Sigmoid colon (tissue), 6 donors: ENCODE measurements at regions not wholly inside any gene's neighbourhood (a gene's known extent, or its start where the extent isn't known, plus 50 kb on each side); places are given as distances from the start of the nearest gene placed in this dataset.

Experiments
- DNase-seq: peaks from one replicate; pipeline ENCODE4 v3.0.0-alpha.2; 2019
- H3K27ac ChIP-seq, 4 donors: fragments of 200-600 bp; sonication (generic); one replicate each; pipeline ENCODE4 v1.5.1; 2016 to 2019; ENCODE audit warnings: mild to moderate bottlenecking in 1 of 4
- H3K27me3 ChIP-seq, 3 donors: fragments of 200-600 bp; sonication (generic); one replicate each; pipeline ENCODE4 v1.5.1; 2019; ENCODE audit warnings: mild to moderate bottlenecking in 1 of 3
- H3K36me3 ChIP-seq, 4 donors: fragments of 200-600 bp; sonication (generic); one replicate each; pipeline ENCODE4 v1.5.1; 2016 to 2019
- H3K4me1 ChIP-seq, 4 donors: fragments of 200-600 bp; sonication (generic); one replicate each; pipeline ENCODE4 v1.5.1; 2017 to 2019
- H3K4me3 ChIP-seq, 4 donors: fragments of 200-600 bp; sonication (generic); one replicate each; pipeline ENCODE4 v1.5.1; 2017 to 2019; ENCODE audit warnings: mild to moderate bottlenecking in 2 of 4, moderate library complexity in 1 of 4
- H3K9me3 ChIP-seq, 4 donors: fragments of 200-600 bp in 3 of 4; sonication (generic) in 3 of 4; one replicate each; pipeline versions ENCODE4 v1.5.1 to v1.6.1; 2013 to 2019
- CTCF ChIP-seq, 4 experiments: fragments of 450-650 bp in 3 of 4; fragments of 200-600 bp in 1 of 4; IDR thresholded peaks; one replicate each; pipeline ENCODE4 v1.5.1; 2016 to 2019; ENCODE audit warnings: antibody characterized with exemption in 4 of 4, mild to moderate bottlenecking in 3 of 4, moderate library complexity in 2 of 4
- EP300 ChIP-seq, 4 donors: sonication (generic); formaldehyde crosslinking; IDR thresholded peaks; one replicate each; pipeline ENCODE4 v1.6.1; 2017; ENCODE audit warnings: antibody characterized with exemption in 4 of 4
- POLR2A ChIP-seq, 2 donors: fragments of 450-650 bp; IDR thresholded peaks; one replicate each; pipeline ENCODE4 v1.6.1; 2016; ENCODE audit warnings: antibody characterized with exemption in 2 of 2, mild to moderate bottlenecking in 2 of 2, moderate library complexity in 2 of 2
- POLR2AphosphoS5 ChIP-seq, 4 donors: sonication (generic); formaldehyde crosslinking; IDR thresholded peaks; one replicate each; pipeline ENCODE4 v1.6.1; 2017; ENCODE audit warnings: antibody characterized with exemption in 4 of 4
- WGBS, 2 donors: extraction: QIAGEN DNeasy Blood & Tissue Kit; methylation state at CpG; one replicate each; pipeline ENCODE4 v1.1.7; 2013; 5-methylcytosine and 5-hydroxymethylcytosine counted together
- intact Hi-C: fragments of 100-400 bp; cut with DNase I; formaldehyde crosslinking; loops from one replicate; pipeline ENCODE4 v1.15.1; 2023
- donor health status: healthy with polysubstance abuse.
- donor health status: healthy.

- Histone ChIP-seq H3K27me3 (no peaks in the 10 kb centered on the region), H3K4me1 (no peaks in the 10 kb centered on the region), H3K36me3 (no peaks in the 10 kb centered on the region), H3K9me3 (no peaks in the 10 kb centered on the region), H3K27ac (no peak overlapping the region), H3K4me3 (no peak overlapping the region)
- TF ChIP-seq EP300 (IDR thresholded peaks at IDR 0.05) (no peak), POLR2AphosphoS5 (IDR thresholded peaks at IDR 0.05) (no peak), CTCF (IDR thresholded peaks at IDR 0.05) (no peak), POLR2A (IDR thresholded peaks at IDR 0.05) (no peak)
- DNase-seq = no peak
- intact Hi-C loops = no loop called here
These were observed 964.8 kb downstream of the SORCS3 start for GRCh38 chr10:105605918-105606317.

GRCh38 chr10:105605104-105605503, 964.0 kb downstream of the SORCS3 start:
- intact Hi-C loops = no loop called here
- no peaks in the 10 kb centered on the region for H3K4me1 ChIP-seq
- H3K27ac ChIP-seq = no peak overlapping the region
- WGBS, 2 donors = 92 to 96% methylated on average over 3 of the region's 3 CpGs
- DNase-seq = no peak
- no peaks in the 10 kb centered on the region for H3K9me3 ChIP-seq
- H3K36me3 ChIP-seq = no peaks in the 10 kb centered on the region
- H3K27me3 ChIP-seq = no peaks in the 10 kb centered on the region
- no peak overlapping the region for H3K4me3 ChIP-seq
- no peak for TF ChIP-seq CTCF (IDR thresholded peaks at IDR 0.05)
- no peak for TF ChIP-seq POLR2A (IDR thresholded peaks at IDR 0.05)
- TF ChIP-seq POLR2AphosphoS5 (IDR thresholded peaks at IDR 0.05) = no peak
- no peak for TF ChIP-seq EP300 (IDR thresholded peaks at IDR 0.05)

GRCh38 chr10:105598207-105598606, 957.1 kb downstream of the SORCS3 start:
- Histone ChIP-seq H3K36me3 (no peaks in the 10 kb centered on the region), H3K9me3 (no peaks in the 10 kb centered on the region), H3K27me3 (no peaks in the 10 kb centered on the region), H3K4me1 (peaks cover 0 to 7% (median 0%) of the 10 kb centered on the region in 4 donors), H3K27ac (no peak overlapping the region), H3K4me3 (no peak overlapping the region)
- TF ChIP-seq POLR2A (IDR thresholded peaks at IDR 0.05) = no peak
- TF ChIP-seq CTCF (IDR thresholded peaks at IDR 0.05) = no peak
- TF ChIP-seq POLR2AphosphoS5 (IDR thresholded peaks at IDR 0.05) = no peak
- TF ChIP-seq EP300 (IDR thresholded peaks at IDR 0.05) = no peak
- DNase-seq = no peak
- intact Hi-C loops = no loop called here
- WGBS, 2 donors = 74 to 83% methylated on average over 1 of the region's 1 CpG

GRCh38 chr10:105597312-105597711, 956.2 kb downstream of the SORCS3 start:
- H3K27ac ChIP-seq = no peak overlapping the region
- no peak overlapping the region for H3K4me3 ChIP-seq
- intact Hi-C loops = no loop called here
- no peaks in the 10 kb centered on the region for H3K27me3 ChIP-seq
- H3K4me1 ChIP-seq = peaks cover 0 to 7% (median 0%) of the 10 kb centered on the region in 4 donors
- no peaks in the 10 kb centered on the region for H3K36me3 ChIP-seq
- 18 to 40% methylated on average over 1 of the region's 1 CpG for WGBS, 2 donors
- DNase-seq = no peak
- TF ChIP-seq EP300 (IDR thresholded peaks at IDR 0.05) (no peak), POLR2AphosphoS5 (IDR thresholded peaks at IDR 0.05) (no peak), CTCF (IDR thresholded peaks at IDR 0.05) (no peak)
- H3K9me3 ChIP-seq = no peaks in the 10 kb centered on the region

- Histone ChIP-seq H3K27ac (no peak overlapping the region), H3K9me3 (no peaks in the 10 kb centered on the region), H3K27me3 (no peaks in the 10 kb centered on the region), H3K4me1 (peaks cover 0 to 7% (median 0%) of the 10 kb centered on the region in 4 donors), H3K36me3 (no peaks in the 10 kb centered on the region), H3K4me3 (no peak overlapping the region)
- no peak for DNase-seq
- TF ChIP-seq POLR2AphosphoS5 (IDR thresholded peaks at IDR 0.05) = no peak
- TF ChIP-seq EP300 (IDR thresholded peaks at IDR 0.05) = no peak
- TF ChIP-seq POLR2A (IDR thresholded peaks at IDR 0.05) = no peak
- TF ChIP-seq CTCF (IDR thresholded peaks at IDR 0.05) = no peak
- 56 to 80% methylated on average over 3 of the region's 3 CpGs for WGBS, 2 donors
- intact Hi-C loops = no loop called here
These were observed 955.7 kb downstream of the SORCS3 start for GRCh38 chr10:105596749-105597148.
